Sciatic nerve (tissue), 2 donors: ENCODE measurements at regions not wholly inside any gene's neighbourhood (a gene's known extent, or its start where the extent isn't known, plus 50 kb on each side); places are given as distances from the start of the nearest gene placed in this dataset.

Experiments used
- ATAC-seq: fragments of 200-7000 bp; cut with Tn5 transposase; one replicate; pipeline ENCODE4 v1.9.1; 2020; ENCODE audit warnings: mild to moderate bottlenecking, moderate library complexity
- DNase-seq: peaks from one replicate; pipeline ENCODE4 v3.0.0-alpha.2; 2020; ENCODE audit warnings: low spot score
- intact Hi-C: fragments of 100-400 bp; cut with DNase I; formaldehyde crosslinking; loops from one replicate; pipeline ENCODE4 v1.14.2; 2022
- donor health status: DM: no; HTN: no; CAD: no.
- donor health status: DM: no; HTN: no; CAD: no.

- intact Hi-C loops, result no loop called here
- no peak for DNase-seq
- no peak for ATAC-seq
Measured at GRCh38 chr21:28636752-28637691, 355.7 kb downstream of the LTN1 start.

- intact Hi-C loops, result no loop called here
- no peak for ATAC-seq
- DNase-seq, result no peak
Measured at GRCh38 chr21:28635541-28635940, 357.1 kb downstream of the LTN1 start.

- DNase-seq, result no peak
- peak; percentile 37 for ATAC-seq
- intact Hi-C loops, result no loop called here
Measured at GRCh38 chr21:28633839-28634555, 358.7 kb downstream of the LTN1 start.

- no peak for DNase-seq
- peak; percentile 51 for ATAC-seq
- intact Hi-C loops, result no loop called here
Measured at GRCh38 chr21:28632755-28633408, 359.8 kb downstream of the LTN1 start.

GRCh38 chr21:28627691-28628090 lies 365.0 kb downstream of the LTN1 start:
- peak; percentile 52 for ATAC-seq
- DNase-seq, result no peak
- intact Hi-C loops, result no loop called here

GRCh38 chr21:28627261-28627660 lies 365.4 kb downstream of the LTN1 start:
- DNase-seq, result no peak
- intact Hi-C loops, result no loop called here
- no peak for ATAC-seq

- intact Hi-C loops, result no loop called here
- ATAC-seq, result no peak
- no peak for DNase-seq
Measured at GRCh38 chr21:28624626-28625025, 368.1 kb downstream of the LTN1 start.

- no peak for ATAC-seq
- intact Hi-C loops, result no loop called here
- DNase-seq, result no peak
Measured at GRCh38 chr21:28617300-28617699, 375.4 kb downstream of the LTN1 start.

- no peak for ATAC-seq
- intact Hi-C loops, result no loop called here
- DNase-seq, result no peak
Measured at GRCh38 chr21:28615276-28615675, 377.4 kb downstream of the LTN1 start.

- ATAC-seq, result no peak
- no peak for DNase-seq
- intact Hi-C loops, result no loop called here
Measured at GRCh38 chr21:28614791-28615190, 377.9 kb downstream of the LTN1 start.

- no peak for DNase-seq
- intact Hi-C loops, result no loop called here
- no peak for ATAC-seq
Measured at GRCh38 chr21:28608646-28609045, 384.0 kb downstream of the LTN1 start.

GRCh38 chr21:28607545-28607944 lies 385.1 kb downstream of the LTN1 start:
- DNase-seq (no peak), ATAC-seq (no peak)
- intact Hi-C loops, result no loop called here

- intact Hi-C loops, result no loop called here
- ATAC-seq, result peak; percentile 48
- DNase-seq, result no peak
Measured at GRCh38 chr21:28604946-28605537, 387.6 kb downstream of the LTN1 start.

GRCh38 chr21:28602546-28602945 lies 390.1 kb downstream of the LTN1 start:
- DNase-seq (no peak), ATAC-seq (no peak)
- intact Hi-C loops, result no loop called here

- no peak for DNase-seq
- ATAC-seq, result no peak
- intact Hi-C loops, result no loop called here
Measured at GRCh38 chr21:28598214-28598613, 394.5 kb downstream of the LTN1 start.

GRCh38 chr21:28592205-28592865 lies 400.3 kb downstream of the LTN1 start:
- no peak for DNase-seq
- no peak for ATAC-seq
- intact Hi-C loops, result no loop called here

- ATAC-seq, result no peak
- DNase-seq, result no peak
- intact Hi-C loops, result no loop called here
Measured at GRCh38 chr21:28590676-28591075, 402.0 kb downstream of the LTN1 start.

- intact Hi-C loops, result no loop called here
- ATAC-seq (no peak), DNase-seq (no peak)
Measured at GRCh38 chr21:28590026-28590425, 402.7 kb downstream of the LTN1 start.

GRCh38 chr21:28588997-28589396 lies 403.7 kb downstream of the LTN1 start:
- DNase-seq (no peak), ATAC-seq (no peak)
- intact Hi-C loops, result no loop called here
